ENCODE measurements at regions not wholly inside any gene's neighbourhood (a gene's known extent, or its start where the extent isn't known, plus 50 kb on each side); places are given as distances from the start of the nearest gene placed in this dataset.

DNA sequence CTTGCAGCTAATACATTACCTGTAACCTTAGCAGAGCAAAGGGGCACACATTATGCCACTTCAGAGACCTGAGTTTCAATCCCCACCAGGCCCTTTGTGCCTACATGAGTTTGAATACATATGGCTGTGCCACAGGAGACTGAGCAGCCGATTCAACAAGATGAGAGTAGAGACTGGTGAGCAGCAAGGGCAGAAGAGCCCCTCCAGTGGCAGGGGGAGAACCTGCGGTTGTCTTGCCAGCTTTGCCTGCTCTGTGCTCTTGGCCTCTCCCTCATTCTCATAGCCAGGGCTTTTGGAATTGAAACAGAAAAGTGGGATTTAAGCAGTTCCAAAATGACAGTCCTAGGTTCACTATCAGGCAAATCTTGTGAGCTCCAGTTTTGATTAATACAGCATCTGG, 52.3 kb upstream of the CLNK start:
- TF ChIP-seq, protein P1, sequence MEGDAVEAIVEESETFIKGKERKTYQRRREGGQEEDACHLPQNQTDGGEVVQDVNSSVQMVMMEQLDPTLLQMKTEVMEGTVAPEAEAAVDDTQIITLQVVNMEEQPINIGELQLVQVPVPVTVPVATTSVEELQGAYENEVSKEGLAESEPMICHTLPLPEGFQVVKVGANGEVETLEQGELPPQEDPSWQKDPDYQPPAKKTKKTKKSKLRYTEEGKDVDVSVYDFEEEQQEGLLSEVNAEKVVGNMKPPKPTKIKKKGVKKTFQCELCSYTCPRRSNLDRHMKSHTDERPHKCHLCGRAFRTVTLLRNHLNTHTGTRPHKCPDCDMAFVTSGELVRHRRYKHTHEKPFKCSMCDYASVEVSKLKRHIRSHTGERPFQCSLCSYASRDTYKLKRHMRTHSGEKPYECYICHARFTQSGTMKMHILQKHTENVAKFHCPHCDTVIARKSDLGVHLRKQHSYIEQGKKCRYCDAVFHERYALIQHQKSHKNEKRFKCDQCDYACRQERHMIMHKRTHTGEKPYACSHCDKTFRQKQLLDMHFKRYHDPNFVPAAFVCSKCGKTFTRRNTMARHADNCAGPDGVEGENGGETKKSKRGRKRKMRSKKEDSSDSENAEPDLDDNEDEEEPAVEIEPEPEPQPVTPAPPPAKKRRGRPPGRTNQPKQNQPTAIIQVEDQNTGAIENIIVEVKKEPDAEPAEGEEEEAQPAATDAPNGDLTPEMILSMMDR (IDR thresholded peaks at IDR 0.05 in 4 of 5, conservative IDR thresholded peaks at IDR 0.05 in 1 of 5) = no peak
- no peak for TF ChIP-seq POLR2A (IDR thresholded peaks at IDR 0.05)

Data from gastrocnemius medialis (tissue), 4 donors.